ENCODE measurements at regions not wholly inside any gene's neighbourhood (a gene's known extent, or its start where the extent isn't known, plus 50 kb on each side); places are given as distances from the start of the nearest gene placed in this dataset.

- no peak for TF ChIP-seq ZNF512 (CRISPR knock-in tag; IDR thresholded peaks at IDR 0.05; ENCODE audit: borderline replicate concordance)
- TF ChIP-seq PRRX2 (CRISPR knock-in tag; IDR thresholded peaks at IDR 0.05) = no peak
- no peak for TF ChIP-seq ATF1 (CRISPR knock-in tag; IDR thresholded peaks at IDR 0.05)
- TF ChIP-seq STAT6 (CRISPR knock-in tag; conservative IDR thresholded peaks at IDR 0.05; ENCODE audit: low read depth) = no peak
- no peak for TF ChIP-seq TCF7 (CRISPR knock-in tag; IDR thresholded peaks at IDR 0.05; ENCODE audit: low read depth)
- no peak for TF ChIP-seq ZNF532 (CRISPR knock-in tag; IDR thresholded peaks at IDR 0.05; ENCODE audit: borderline replicate concordance)
- TF ChIP-seq FOXP1 (CRISPR knock-in tag; IDR thresholded peaks at IDR 0.05; ENCODE audit: borderline replicate concordance) = no peak
- TF ChIP-seq GABPB1 (CRISPR knock-in tag; IDR thresholded peaks at IDR 0.05) = no peak
These were observed 282.0 kb downstream of the CALCRL start (continued) for GRCh38 chr2:187165936-187166610.

GRCh38 chr2:187158452-187158851, 289.6 kb downstream of the CALCRL start:
- CTCF ChIA-PET = no interaction called here
- H3K36me3 Mint-ChIP-seq = peaks cover 19% of the 10 kb centered on the region
- TF ChIP-seq CBFB (CRISPR knock-in tag; IDR thresholded peaks at IDR 0.05; ENCODE audit: low read depth) (no peak), ZNF512 (CRISPR knock-in tag; IDR thresholded peaks at IDR 0.05; ENCODE audit: borderline replicate concordance) (no peak), ZNF425 (CRISPR knock-in tag; conservative IDR thresholded peaks at IDR 0.05) (no peak), MXD4 (CRISPR knock-in tag; IDR thresholded peaks at IDR 0.05; ENCODE audit: borderline replicate concordance) (no peak), IRF1 (CRISPR knock-in tag; IDR thresholded peaks at IDR 0.05) (no peak), ERG (CRISPR knock-in tag; IDR thresholded peaks at IDR 0.05) (no peak), TP53 (CRISPR knock-in tag; IDR thresholded peaks at IDR 0.05) (no peak), EMX1 (CRISPR knock-in tag; IDR thresholded peaks at IDR 0.05) (no peak)
- no peak overlapping the region for H3K4me3 Mint-ChIP-seq
- no peak overlapping the region for H3K27ac Mint-ChIP-seq
- H3K27me3 Mint-ChIP-seq (ENCODE audit: low read depth) = no peaks in the 10 kb centered on the region
- DNase-seq (ENCODE audit: low spot score) = no peak
- no peaks in the 10 kb centered on the region for H3K4me1 Mint-ChIP-seq
- H3K9me3 Mint-ChIP-seq = peaks cover 30% of the 10 kb centered on the region
- no peak for ATAC-seq
- POLR2A ChIA-PET = no interaction called here
